ENCODE measurements at regions not wholly inside any gene's neighbourhood (a gene's known extent, or its start where the extent isn't known, plus 50 kb on each side); places are given as distances from the start of the nearest gene placed in this dataset.
"Not testable (repeated sequence)": the region's sequence is repeated elsewhere in the genome, so short reads cannot be mapped to it uniquely, and the experiment has no call there.

DNA sequence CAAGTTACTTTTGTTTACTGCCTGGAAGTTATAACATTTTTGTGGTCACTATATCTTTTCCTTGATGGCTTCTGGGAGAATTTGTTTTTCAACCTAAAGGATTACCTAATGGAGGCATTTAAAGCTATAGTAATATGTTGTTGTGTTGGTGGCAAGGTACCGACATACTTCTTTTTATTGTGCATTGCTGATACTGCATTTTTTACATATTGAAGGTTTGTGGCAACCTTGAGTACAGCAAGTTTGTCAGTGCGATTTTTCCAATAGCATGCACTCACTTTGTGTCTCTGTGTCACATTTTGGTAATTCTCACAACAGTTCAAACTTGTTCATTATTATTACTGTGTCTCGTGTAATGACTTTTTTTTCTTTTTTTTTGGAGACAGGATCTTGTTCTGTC, 246.3 kb downstream of the LRRC70 start (continued):
- no peak for TF ChIP-seq IRF5 (IDR thresholded peaks at IDR 0.05; ENCODE audit: borderline replicate concordance)
- TF ChIP-seq E2F8 (IDR thresholded peaks at IDR 0.05; ENCODE audit: low read depth, partially characterized antibody) = no peak
- no peak for TF ChIP-seq ZNF207 (IDR thresholded peaks at IDR 0.05; ENCODE audit: borderline replicate concordance)
- TF ChIP-seq EED (IDR thresholded peaks at IDR 0.05; ENCODE audit: low read depth) = no peak
- no peak for TF ChIP-seq JUND (IDR thresholded peaks at IDR 0.05; ENCODE audit: low read depth, low read length)

- intact Hi-C loops (cut with micrococcal nuclease; ENCODE audit: unreplicated experiment); SMC1A ChIA-PET (ENCODE audit: uncharacterized antibody, unreplicated experiment); DNase-seq (ENCODE audit: low read depth, low spot score); H3K4me2 ChIP-seq (ENCODE audit: control insufficient read depth, insufficient read depth); CTCF ChIA-PET; H3K79me2 ChIP-seq (ENCODE audit: control insufficient read depth, insufficient read depth, low read length); H3K4me1 ChIP-seq (ENCODE audit: control insufficient read depth, insufficient read depth, low read length); H3K9me3 ChIP-seq (replicated peaks; ENCODE audit: control insufficient read depth, insufficient read depth, low read length); POLR2A ChIA-PET; RAD21 ChIA-PET (ENCODE audit: unreplicated experiment); BruUV-seq (replicated peaks); H3K27me3 ChIP-seq (replicated peaks in 1 of 2; ENCODE audit: control insufficient read depth in 2 of 2, insufficient read depth in 2 of 2, low read length in 1 of 2); H3K27ac ChIP-seq (ENCODE audit: control insufficient read depth, insufficient read depth); H4K20me1 ChIP-seq (ENCODE audit: control insufficient read depth, insufficient read depth); H3K36me3 ChIP-seq (ENCODE audit: control insufficient read depth in 2 of 2, insufficient read depth in 2 of 2, low read length in 1 of 2); ATAC-seq; H3K4me3 ChIP-seq; H2AFZ ChIP-seq (ENCODE audit: control insufficient read depth, low read depth, low read length); H3K9ac ChIP-seq (ENCODE audit: control insufficient read depth, insufficient read depth, low read length); in situ Hi-C loops (cut with MboI); FAIRE-seq: not testable (repeated sequence)
- WGBS (ENCODE audit: insufficient coverage, insufficient replicate concordance, low lambda C conversion rate, missing lambda C conversion rate) = 67% methylated on average over 6 of the region's 8 CpGs
These were observed 238.4 kb downstream of the LRRC70 start for GRCh38 chr5:62817043-62817442.

Measured in GM12878 (cell line).